Jurkat, Clone E6-1 (cell line): ENCODE measurements at regions not wholly inside any gene's neighbourhood (a gene's known extent, or its start where the extent isn't known, plus 50 kb on each side); places are given as distances from the start of the nearest gene placed in this dataset.
A peak's percentile ranks its signal among the peaks of the same experiment; 100 is the strongest.
"Not testable (repeated sequence)": the region's sequence is repeated elsewhere in the genome, so short reads cannot be mapped to it uniquely, and the experiment has no call there.

Experiments
- DNase-seq: peaks from one replicate; pipeline ENCODE4 v3.0.0-alpha.2; 2011; ENCODE audit warnings: low read depth, low spot score
- H3K4me3 ChIP-seq: 2 replicates; pipeline ENCODE4 v1.5.1; 2011; ENCODE audit warnings: mild to moderate bottlenecking, low read length, control low read depth, moderate library complexity

DNA sequence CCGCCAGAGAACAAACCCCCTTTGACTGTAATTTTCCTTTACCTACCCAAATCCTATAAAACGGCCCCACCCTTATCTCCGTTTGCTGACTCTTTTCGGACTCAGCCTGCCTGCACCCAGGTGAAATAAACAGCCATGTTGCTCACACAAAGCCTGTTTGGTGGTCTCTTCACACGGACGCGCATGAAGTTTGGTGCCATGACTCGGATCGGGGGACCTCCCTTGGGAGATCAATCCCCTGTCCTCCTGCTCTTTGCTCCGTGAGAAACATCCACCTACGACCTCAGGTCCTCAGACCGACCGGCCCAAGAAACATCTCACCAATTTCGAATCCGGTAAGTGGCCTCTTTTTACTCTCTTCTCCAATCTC is 52.1 kb upstream of the FAM124A start:
- H3K4me3 ChIP-seq, DNase-seq: not testable (repeated sequence)

- H3K4me3 ChIP-seq, DNase-seq: not testable (repeated sequence)
Measured at GRCh38 chr13:51169303-51170127, 52.7 kb upstream of the FAM124A start.

DNA sequence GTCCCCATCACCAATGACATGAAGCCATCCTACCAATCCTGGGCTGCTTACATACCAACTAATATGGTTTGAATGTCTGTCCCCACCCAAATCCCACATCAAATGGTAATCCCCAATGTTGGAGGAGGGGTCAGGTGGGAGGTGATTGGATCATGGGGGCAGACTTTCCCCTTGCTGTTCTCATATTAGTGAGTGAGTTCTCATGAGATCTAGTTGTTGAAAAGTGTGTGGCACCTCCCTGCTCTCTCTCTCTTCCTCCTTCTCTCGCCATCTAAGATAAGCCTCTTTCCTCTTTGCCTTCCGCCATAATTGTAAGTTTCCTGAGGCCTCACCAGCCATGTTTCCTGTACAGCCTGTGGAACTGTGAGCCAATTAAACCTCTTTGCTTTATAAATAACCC is 53.6 kb upstream of the FAM124A start:
- no peak overlapping the region for H3K4me3 ChIP-seq
- DNase-seq, result no peak

DNA sequence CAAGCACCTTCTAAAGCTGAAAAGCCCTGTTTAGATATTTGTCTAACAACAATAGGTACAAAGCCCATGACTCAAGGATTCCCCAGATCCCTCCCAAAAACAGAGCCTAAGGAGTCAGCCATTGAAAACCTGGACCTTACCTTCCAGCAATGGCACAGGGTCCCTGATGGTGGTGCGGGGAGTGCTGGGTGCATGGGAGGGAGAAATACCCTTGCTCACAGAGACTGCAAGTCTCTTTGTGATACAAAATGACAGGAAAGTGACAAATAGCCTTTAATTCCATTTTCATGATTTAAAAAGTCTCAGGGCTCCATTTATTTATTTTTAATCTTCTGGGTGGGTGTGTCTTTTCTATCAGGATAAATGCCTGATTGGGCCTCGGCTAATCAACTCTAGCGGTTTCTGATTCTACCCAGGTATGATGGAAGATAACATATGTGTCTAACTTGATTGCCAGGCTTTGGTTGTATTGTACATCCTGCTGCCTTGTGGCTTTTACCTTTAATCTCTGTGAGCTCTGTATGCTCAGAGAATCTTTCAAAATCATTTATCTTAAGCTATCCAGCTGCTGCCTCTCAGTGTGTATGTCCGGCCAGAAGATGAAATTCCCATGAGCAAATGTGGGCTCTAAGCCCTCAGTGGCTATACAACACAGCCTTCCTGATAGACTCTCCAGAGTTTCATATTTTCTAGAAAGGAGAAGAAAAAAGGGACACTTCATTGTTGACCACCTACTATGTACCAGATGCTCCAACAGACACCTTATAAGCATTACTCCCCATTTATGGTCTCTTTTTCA is 54.6 kb upstream of the FAM124A start:
- DNase-seq, result peak; percentile 29

DNA sequence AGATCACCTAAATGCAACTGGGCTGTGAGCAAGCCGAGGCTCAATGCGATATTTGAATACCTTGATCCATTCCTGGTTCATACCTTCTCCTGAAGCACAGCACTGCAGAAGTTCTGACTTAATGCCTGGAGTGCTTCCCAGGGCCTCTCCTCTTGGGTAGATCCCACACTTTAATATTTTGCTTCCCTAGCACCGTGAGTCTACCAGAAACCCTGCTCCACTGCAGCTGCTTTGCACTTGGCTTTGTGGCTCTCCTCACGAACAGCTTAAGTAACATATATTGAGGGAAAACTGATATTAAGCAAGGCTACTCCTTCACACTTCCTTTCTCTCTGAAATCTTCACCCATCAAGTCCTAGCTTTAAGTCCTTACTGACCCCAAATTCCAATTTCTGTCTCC is 51.6 kb upstream of the C13orf42 start:
- DNase-seq, result no peak
- no peak overlapping the region for H3K4me3 ChIP-seq

More for the DNA sequence above, 54.6 kb upstream of the FAM124A start:
- H3K4me3 ChIP-seq, result no peak overlapping the region
